ENCODE measurements at regions not wholly inside any gene's neighbourhood (a gene's known extent, or its start where the extent isn't known, plus 50 kb on each side); places are given as distances from the start of the nearest gene placed in this dataset.

GRCh38 chr4:175373031-175373430 lies 439.0 kb downstream of the GPM6A start:
- H3K9me3 Mint-ChIP-seq, result no peaks in the 10 kb centered on the region
- no peaks in the 10 kb centered on the region for H3K27me3 Mint-ChIP-seq (ENCODE audit: insufficient read depth)
- no peak overlapping the region for H3K27ac Mint-ChIP-seq
- intact Hi-C loops (cut with micrococcal nuclease), result no loop called here
- H3K36me3 Mint-ChIP-seq (ENCODE audit: low read depth), result no peaks in the 10 kb centered on the region
- H3K4me3 Mint-ChIP-seq, result no peak overlapping the region
- H3K4me1 Mint-ChIP-seq (ENCODE audit: low read depth), result no peaks in the 10 kb centered on the region
- no peak for DNase-seq (ENCODE audit: low spot score)

GRCh38 chr4:175374459-175374858 lies 437.6 kb downstream of the GPM6A start:
- Mint-ChIP-seq H3K4me1 (ENCODE audit: low read depth) (no peaks in the 10 kb centered on the region), H3K9me3 (no peaks in the 10 kb centered on the region), H3K27ac (no peak overlapping the region), H3K36me3 (ENCODE audit: low read depth) (no peaks in the 10 kb centered on the region), H3K4me3 (no peak overlapping the region), H3K27me3 (ENCODE audit: insufficient read depth) (no peaks in the 10 kb centered on the region)
- no peak for DNase-seq (ENCODE audit: low spot score)
- intact Hi-C loops (cut with micrococcal nuclease), result no loop called here

DNA sequence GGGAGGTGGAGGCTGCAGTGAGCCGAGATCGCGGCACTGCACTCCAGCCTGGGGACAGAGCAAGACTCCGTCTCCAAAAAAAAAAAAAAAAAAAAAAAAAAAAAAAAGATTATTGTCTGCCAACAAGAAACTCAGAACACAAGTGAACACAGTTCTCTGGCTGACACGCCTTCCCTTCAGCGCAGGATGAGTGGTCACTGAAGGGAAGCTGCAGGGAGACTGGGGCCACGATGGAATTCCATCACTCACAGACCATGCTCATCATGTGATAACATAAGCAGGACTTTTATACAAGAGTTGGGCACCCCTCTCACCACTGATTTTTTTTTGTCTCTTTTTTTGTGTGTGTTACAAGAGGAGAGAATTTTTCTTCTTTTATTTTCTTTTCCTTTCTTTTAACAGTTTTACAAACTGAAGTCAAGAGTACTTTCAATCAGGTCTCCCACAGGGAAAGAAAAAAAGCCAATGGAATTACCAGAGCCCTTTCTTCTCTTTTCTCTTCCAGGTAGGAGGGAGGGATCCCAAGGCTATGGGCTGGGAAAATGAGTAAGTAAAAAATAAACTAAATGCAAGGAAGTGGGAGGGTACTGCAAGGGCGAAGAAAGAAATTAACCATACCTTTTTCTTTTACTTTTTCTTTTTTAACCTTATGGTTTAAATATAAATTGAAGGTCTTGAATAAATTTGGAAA lies 435.6 kb downstream of the GPM6A start:
- no peaks in the 10 kb centered on the region for H3K36me3 Mint-ChIP-seq (ENCODE audit: low read depth)
- no peak overlapping the region for H3K4me3 Mint-ChIP-seq
- no peaks in the 10 kb centered on the region for H3K4me1 Mint-ChIP-seq (ENCODE audit: low read depth)
- no peaks in the 10 kb centered on the region for H3K9me3 Mint-ChIP-seq
- H3K27ac Mint-ChIP-seq, result no peak overlapping the region
- intact Hi-C loops (cut with micrococcal nuclease), result no loop called here
- no peaks in the 10 kb centered on the region for H3K27me3 Mint-ChIP-seq (ENCODE audit: insufficient read depth)
- no peak for DNase-seq (ENCODE audit: low spot score)

DNA sequence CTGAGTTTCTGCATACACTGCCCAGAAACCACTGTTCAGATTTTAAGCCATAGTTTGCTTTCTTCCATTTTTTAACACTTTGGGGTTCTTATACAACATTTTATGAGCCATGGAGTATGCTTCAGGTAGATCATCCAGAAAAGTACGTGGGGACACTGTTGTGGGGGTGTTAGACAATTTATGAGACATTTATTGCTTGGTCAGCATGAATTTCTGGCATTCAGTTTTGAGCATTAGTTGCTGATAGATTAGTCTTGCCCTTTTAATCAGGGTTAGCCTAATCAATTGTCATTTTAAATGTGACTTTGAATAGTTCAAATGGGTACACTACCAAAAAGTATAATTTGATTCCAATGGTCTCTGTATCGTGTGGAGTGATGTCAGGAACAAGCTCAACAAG lies 434.9 kb downstream of the GPM6A start:
- H3K4me1 Mint-ChIP-seq (ENCODE audit: low read depth), result no peaks in the 10 kb centered on the region
- no peaks in the 10 kb centered on the region for H3K36me3 Mint-ChIP-seq (ENCODE audit: low read depth)
- no peak overlapping the region for H3K27ac Mint-ChIP-seq
- no peak for DNase-seq (ENCODE audit: low spot score)
- H3K4me3 Mint-ChIP-seq, result no peak overlapping the region
- no peaks in the 10 kb centered on the region for H3K9me3 Mint-ChIP-seq
- intact Hi-C loops (cut with micrococcal nuclease), result no loop called here
- no peaks in the 10 kb centered on the region for H3K27me3 Mint-ChIP-seq (ENCODE audit: insufficient read depth)

DNA sequence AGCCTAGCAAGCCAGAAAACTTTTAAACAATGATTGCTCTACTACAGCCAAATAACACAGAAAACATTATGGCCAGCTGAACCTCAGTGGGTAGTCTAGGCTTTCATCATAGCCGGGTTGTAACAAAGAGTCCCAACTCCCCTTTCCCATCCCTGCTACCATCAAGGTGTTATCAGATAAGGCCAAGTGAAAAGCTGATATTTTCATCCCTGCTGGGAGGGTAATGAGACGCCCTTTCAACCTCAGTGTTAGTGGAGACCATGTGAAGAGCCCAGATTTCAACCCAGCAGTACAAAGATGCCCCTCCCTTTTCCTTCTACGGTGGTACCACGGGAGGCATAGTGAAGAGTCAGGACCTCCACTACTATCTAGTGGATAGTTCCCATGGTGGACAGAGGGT lies 433.7 kb downstream of the GPM6A start:
- Mint-ChIP-seq H3K4me1 (ENCODE audit: low read depth) (no peaks in the 10 kb centered on the region), H3K27me3 (ENCODE audit: insufficient read depth) (no peaks in the 10 kb centered on the region), H3K4me3 (no peak overlapping the region), H3K27ac (no peak overlapping the region), H3K36me3 (ENCODE audit: low read depth) (no peaks in the 10 kb centered on the region), H3K9me3 (no peaks in the 10 kb centered on the region)
- intact Hi-C loops (cut with micrococcal nuclease), result no loop called here
- DNase-seq (ENCODE audit: low spot score), result no peak

GRCh38 chr4:175380841-175381240 lies 431.2 kb downstream of the GPM6A start:
- no peak overlapping the region for H3K27ac Mint-ChIP-seq
- no peaks in the 10 kb centered on the region for H3K4me1 Mint-ChIP-seq (ENCODE audit: low read depth)
- H3K4me3 Mint-ChIP-seq, result no peak overlapping the region
- H3K36me3 Mint-ChIP-seq (ENCODE audit: low read depth), result no peaks in the 10 kb centered on the region
- intact Hi-C loops (cut with micrococcal nuclease), result no loop called here
- DNase-seq (ENCODE audit: low spot score), result no peak
- H3K9me3 Mint-ChIP-seq, result no peaks in the 10 kb centered on the region
- H3K27me3 Mint-ChIP-seq (ENCODE audit: insufficient read depth), result no peaks in the 10 kb centered on the region

- no peaks in the 10 kb centered on the region for H3K36me3 Mint-ChIP-seq (ENCODE audit: low read depth)
Measured at GRCh38 chr4:175385797-175386196, 426.3 kb downstream of the GPM6A start.

GRCh38 chr4:175386776-175387507 lies 425.1 kb downstream of the GPM6A start:
- Mint-ChIP-seq H3K9me3 (peaks cover 4% of the 10 kb centered on the region), H3K27ac (no peak overlapping the region), H3K27me3 (ENCODE audit: insufficient read depth) (no peaks in the 10 kb centered on the region), H3K4me3 (no peak overlapping the region), H3K4me1 (ENCODE audit: low read depth) (no peaks in the 10 kb centered on the region), H3K36me3 (ENCODE audit: low read depth) (no peaks in the 10 kb centered on the region)
- no peak for DNase-seq (ENCODE audit: low spot score)
- intact Hi-C loops (cut with micrococcal nuclease), result no loop called here

More at GRCh38 chr4:175385797-175386196, 426.3 kb downstream of the GPM6A start:
- H3K4me1 Mint-ChIP-seq (ENCODE audit: low read depth), result no peaks in the 10 kb centered on the region
- DNase-seq (ENCODE audit: low spot score), result no peak
- no peak overlapping the region for H3K4me3 Mint-ChIP-seq
- intact Hi-C loops (cut with micrococcal nuclease), result no loop called here
- no peak overlapping the region for H3K27ac Mint-ChIP-seq
- no peaks in the 10 kb centered on the region for H3K9me3 Mint-ChIP-seq
- H3K27me3 Mint-ChIP-seq (ENCODE audit: insufficient read depth), result no peaks in the 10 kb centered on the region

- DNase-seq (ENCODE audit: low spot score), result no peak
- H3K4me1 Mint-ChIP-seq (ENCODE audit: low read depth), result no peaks in the 10 kb centered on the region
- intact Hi-C loops (cut with micrococcal nuclease), result no loop called here
- no peak overlapping the region for H3K4me3 Mint-ChIP-seq
- H3K9me3 Mint-ChIP-seq, result peaks cover 4% of the 10 kb centered on the region
- H3K27me3 Mint-ChIP-seq (ENCODE audit: insufficient read depth), result no peaks in the 10 kb centered on the region
- no peaks in the 10 kb centered on the region for H3K36me3 Mint-ChIP-seq (ENCODE audit: low read depth)
- no peak overlapping the region for H3K27ac Mint-ChIP-seq
Measured at GRCh38 chr4:175394208-175394607, 417.9 kb downstream of the GPM6A start.

DNA sequence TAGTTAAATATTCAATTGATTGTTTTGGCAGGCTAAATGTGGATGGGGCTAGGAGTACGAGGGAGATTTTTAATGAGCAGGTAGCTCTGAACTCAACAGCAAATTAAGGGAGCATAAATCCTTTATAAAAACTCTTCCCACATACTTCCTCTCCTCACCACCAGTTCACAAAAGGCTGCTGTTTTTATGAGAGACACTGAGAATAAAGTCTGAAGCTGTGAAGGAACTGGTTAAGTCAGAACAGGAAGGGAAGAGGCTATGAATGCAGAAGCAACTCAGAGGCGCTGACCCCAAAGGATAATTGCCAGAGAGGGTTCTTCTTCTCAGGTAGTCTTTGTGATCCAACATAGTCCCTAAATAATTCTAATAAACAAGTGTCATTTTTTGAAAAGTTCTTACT lies 406.1 kb downstream of the GPM6A start:
- no peaks in the 10 kb centered on the region for H3K4me1 Mint-ChIP-seq (ENCODE audit: low read depth)
- no peak overlapping the region for H3K4me3 Mint-ChIP-seq
- no peak overlapping the region for H3K27ac Mint-ChIP-seq
- no peaks in the 10 kb centered on the region for H3K36me3 Mint-ChIP-seq (ENCODE audit: low read depth)
- DNase-seq (ENCODE audit: low spot score), result no peak
- no peaks in the 10 kb centered on the region for H3K27me3 Mint-ChIP-seq (ENCODE audit: insufficient read depth)
- intact Hi-C loops (cut with micrococcal nuclease), result no loop called here
- no peaks in the 10 kb centered on the region for H3K9me3 Mint-ChIP-seq

GRCh38 chr4:175407926-175408325 lies 404.1 kb downstream of the GPM6A start:
- H3K9me3 Mint-ChIP-seq, result no peaks in the 10 kb centered on the region
- no peak for DNase-seq (ENCODE audit: low spot score)
- no peak overlapping the region for H3K27ac Mint-ChIP-seq
- intact Hi-C loops (cut with micrococcal nuclease), result no loop called here
- no peaks in the 10 kb centered on the region for H3K4me1 Mint-ChIP-seq (ENCODE audit: low read depth)
- H3K36me3 Mint-ChIP-seq (ENCODE audit: low read depth), result no peaks in the 10 kb centered on the region
- no peaks in the 10 kb centered on the region for H3K27me3 Mint-ChIP-seq (ENCODE audit: insufficient read depth)
- H3K4me3 Mint-ChIP-seq, result no peak overlapping the region

GRCh38 chr4:175411251-175411650 lies 400.8 kb downstream of the GPM6A start:
- Mint-ChIP-seq H3K4me1 (ENCODE audit: low read depth) (no peaks in the 10 kb centered on the region), H3K4me3 (no peak overlapping the region), H3K27me3 (ENCODE audit: insufficient read depth) (no peaks in the 10 kb centered on the region), H3K36me3 (ENCODE audit: low read depth) (no peaks in the 10 kb centered on the region), H3K9me3 (peaks cover 6% of the 10 kb centered on the region), H3K27ac (no peak overlapping the region)
- DNase-seq (ENCODE audit: low spot score), result no peak
- intact Hi-C loops (cut with micrococcal nuclease), result no loop called here

GRCh38 chr4:175412161-175412560 lies 399.9 kb downstream of the GPM6A start:
- intact Hi-C loops (cut with micrococcal nuclease), result no loop called here
- H3K27me3 Mint-ChIP-seq (ENCODE audit: insufficient read depth), result no peaks in the 10 kb centered on the region
- no peak overlapping the region for H3K27ac Mint-ChIP-seq
- DNase-seq (ENCODE audit: low spot score), result no peak
- H3K4me1 Mint-ChIP-seq (ENCODE audit: low read depth), result no peaks in the 10 kb centered on the region
- no peak overlapping the region for H3K4me3 Mint-ChIP-seq
- peaks cover 6% of the 10 kb centered on the region for H3K9me3 Mint-ChIP-seq
- no peaks in the 10 kb centered on the region for H3K36me3 Mint-ChIP-seq (ENCODE audit: low read depth)

Measured in activated T-helper 1 cell treated with anti-CD3 and anti-CD28 coated beads, Interleukin-12 subunit alpha, Interleukin-12 subunit beta, Interleukin-2, Interleukin-4 antibody, amounts not matched to agents 30 ng/mL and 10 ng/mL and 1 ng/mL, durations not matched to agents 14 hours and 24 hours and 36 hours (primary cell).